ENCODE measurements at regions not wholly inside any gene's neighbourhood (a gene's known extent, or its start where the extent isn't known, plus 50 kb on each side); places are given as distances from the start of the nearest gene placed in this dataset.
A peak's percentile ranks its signal among the peaks of the same experiment; 100 is the strongest.
"Not testable (repeated sequence)": the region's sequence is repeated elsewhere in the genome, so short reads cannot be mapped to it uniquely, and the experiment has no call there.

DNA sequence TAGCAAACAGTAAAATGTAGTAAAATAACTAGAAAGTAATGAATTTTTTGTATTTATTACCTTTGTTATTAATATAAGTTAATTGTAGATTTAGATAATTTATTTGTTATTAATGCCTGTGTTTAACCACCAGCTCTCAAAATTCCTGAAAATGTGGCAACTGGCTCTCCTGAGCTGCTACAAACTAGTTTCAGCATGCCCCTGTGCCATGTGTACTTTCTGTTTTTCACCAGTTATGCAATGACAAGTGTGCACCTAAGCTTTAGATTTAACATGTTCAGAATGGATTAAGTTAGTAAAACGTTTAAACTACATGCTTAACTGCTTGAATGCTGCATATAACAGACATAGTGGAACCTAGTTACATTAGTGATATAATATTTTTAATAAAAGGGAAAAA is 88.1 kb downstream of the POSTN start:
- DNase-seq: no peak

DNA sequence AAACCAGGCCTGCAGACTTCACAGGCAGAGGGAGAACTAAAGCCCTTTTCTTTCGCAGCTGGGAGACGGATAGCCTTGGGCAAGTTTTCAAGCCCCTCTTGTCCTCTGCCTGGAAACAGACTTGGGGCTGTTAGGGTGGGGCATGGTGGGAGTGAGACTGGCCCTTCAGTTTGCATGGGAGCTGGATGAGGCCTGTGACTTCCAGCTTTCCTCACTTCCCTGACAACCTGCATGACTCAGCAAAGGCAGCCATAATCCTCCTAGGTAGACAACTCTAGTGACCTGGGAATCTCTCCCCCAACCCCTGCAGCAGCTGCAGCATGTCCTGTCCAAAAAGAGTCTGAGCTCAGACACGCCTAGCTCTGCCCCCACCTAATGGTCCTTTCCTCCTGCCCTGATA is 93.0 kb downstream of the POSTN start:
- no peak for DNase-seq

GRCh38 chr13:37504251-37504650 is 94.3 kb downstream of the POSTN start:
- DNase-seq: no peak

GRCh38 chr13:37503287-37503686 is 95.3 kb downstream of the POSTN start:
- no peak for DNase-seq

GRCh38 chr13:37502303-37502993 is 96.1 kb downstream of the POSTN start:
- not testable (repeated sequence) for DNase-seq

DNA sequence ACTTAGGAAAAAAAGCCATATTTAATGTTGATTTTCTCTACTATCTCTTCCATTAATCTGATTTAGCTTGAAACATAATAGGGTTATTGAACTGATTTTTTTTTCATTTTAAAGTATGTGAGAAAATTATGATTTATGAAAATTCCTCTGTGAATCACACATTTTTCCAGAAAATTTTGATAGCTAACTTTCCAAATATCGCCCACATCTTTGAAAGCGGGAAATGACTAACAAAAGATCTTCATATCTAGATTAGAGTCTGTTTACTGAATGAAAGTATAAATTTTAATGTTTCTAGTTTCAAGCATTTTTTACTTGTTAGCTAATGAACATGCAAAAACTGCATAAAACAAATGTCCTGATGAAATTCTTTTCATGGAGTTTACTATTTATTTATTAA is 97.4 kb downstream of the POSTN start:
- no peak for DNase-seq

DNA sequence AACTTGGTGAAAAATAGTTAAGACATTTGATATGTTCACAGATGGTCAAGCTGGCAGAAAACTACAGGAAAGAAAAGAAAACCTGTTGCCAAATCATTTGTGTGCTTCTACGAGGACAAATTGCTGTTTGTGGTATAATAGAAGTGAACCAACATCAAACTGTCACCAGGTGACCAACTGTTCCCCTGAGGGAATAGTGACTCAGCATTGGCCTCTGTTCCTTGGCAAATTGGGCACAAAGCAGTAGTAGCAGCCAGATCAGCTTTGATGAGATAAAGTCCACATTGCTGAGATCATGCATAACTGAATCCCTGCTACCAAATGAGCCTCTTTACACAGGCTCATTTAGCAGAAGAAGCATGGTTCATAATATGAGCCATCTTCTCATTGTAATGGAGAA is 103.5 kb downstream of the POSTN start:
- DNase-seq: no peak

DNA sequence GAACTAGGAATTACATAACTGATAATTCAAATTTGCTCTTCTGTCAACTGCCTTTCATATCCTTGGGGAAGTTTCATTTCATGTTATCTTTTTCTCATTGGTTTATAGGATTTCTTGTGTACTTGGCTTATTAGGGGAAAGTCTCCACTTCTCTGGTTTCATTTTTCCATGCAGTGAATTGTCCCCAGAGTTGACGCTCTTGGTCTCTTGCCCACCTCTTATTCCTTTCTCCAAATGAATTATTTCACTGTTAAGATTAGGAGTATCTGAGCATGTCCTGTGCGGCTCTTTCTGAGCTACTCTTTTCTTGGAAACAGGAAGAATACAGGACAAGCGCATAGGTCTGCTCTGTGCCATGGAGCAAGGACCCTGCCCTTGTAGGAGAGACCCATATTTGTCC is 104.8 kb downstream of the POSTN start:
- no peak for DNase-seq

GRCh38 chr13:37492741-37493514 is 105.6 kb downstream of the POSTN start:
- DNase-seq: peak; percentile 35

DNA sequence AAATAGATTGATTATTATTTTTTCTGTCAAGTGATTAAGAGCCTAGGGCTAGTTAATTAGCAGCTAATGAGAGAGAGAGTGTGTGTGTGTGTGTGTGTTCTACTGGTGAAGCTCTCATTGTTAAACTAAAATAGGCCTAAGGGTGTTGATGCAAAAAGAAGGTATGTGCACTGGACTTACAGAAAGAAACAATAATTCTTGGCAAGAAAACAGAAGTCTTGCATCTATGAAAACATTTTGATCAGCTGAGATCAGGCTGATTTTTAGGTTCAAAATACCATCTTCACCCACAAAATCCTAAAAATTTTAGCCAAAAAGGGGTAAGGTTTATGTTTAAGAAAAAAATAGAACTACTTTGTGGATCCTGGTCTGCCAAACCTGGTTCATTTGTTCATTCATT is 106.5 kb downstream of the POSTN start:
- no peak for DNase-seq

- no peak for DNase-seq
Measured at GRCh38 chr13:37491661-37492060, 106.9 kb downstream of the POSTN start.

GRCh38 chr13:37490176-37490779 is 108.3 kb downstream of the POSTN start:
- DNase-seq: no peak

GRCh38 chr13:37488726-37489125 is 109.8 kb downstream of the POSTN start:
- DNase-seq: no peak

- no peak for DNase-seq
Measured at GRCh38 chr13:37486171-37486681, 112.3 kb downstream of the POSTN start.

GRCh38 chr13:37485756-37486155 is 112.8 kb downstream of the POSTN start:
- no peak for DNase-seq

DNA sequence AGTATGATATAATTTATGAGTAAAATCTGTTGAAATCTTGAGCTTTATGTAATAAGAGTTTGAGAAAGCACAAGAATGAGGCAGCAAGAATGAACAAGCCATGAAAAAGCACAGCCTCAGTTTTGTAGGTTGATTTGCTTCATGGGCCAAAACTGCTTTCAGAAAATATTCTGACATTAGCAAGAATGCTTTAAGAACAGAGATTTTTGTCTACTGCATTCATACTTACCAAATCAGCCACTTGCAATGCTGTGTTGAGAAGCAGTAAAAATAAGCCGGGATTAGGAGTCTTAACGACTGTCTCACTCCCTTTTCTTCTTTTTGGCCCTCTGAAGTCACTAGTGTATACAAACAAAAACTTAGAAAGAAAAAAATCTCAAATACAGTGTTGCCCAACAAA is 114.5 kb downstream of the POSTN start:
- no peak for DNase-seq

DNA sequence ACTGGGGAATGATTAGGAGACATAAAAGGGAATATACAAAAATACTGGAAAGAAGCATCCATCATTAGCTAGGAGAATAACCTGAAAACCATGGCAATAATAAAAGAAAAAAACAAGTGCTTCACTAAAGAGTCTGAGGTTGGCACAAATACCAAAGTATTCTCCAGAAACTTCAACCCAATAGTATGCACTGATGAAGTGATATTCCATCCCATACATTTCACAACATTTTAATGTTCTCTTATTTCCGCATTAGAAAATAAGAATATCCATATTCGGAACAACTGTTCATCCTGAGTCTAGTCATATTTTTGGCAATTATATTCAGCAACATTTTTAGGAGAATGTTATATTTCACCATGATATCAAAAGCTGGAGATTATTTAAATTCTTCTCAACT is 116.2 kb downstream of the POSTN start:
- DNase-seq: no peak

- no peak for DNase-seq
Measured at GRCh38 chr13:37481885-37482227, 116.7 kb downstream of the POSTN start.

DNA sequence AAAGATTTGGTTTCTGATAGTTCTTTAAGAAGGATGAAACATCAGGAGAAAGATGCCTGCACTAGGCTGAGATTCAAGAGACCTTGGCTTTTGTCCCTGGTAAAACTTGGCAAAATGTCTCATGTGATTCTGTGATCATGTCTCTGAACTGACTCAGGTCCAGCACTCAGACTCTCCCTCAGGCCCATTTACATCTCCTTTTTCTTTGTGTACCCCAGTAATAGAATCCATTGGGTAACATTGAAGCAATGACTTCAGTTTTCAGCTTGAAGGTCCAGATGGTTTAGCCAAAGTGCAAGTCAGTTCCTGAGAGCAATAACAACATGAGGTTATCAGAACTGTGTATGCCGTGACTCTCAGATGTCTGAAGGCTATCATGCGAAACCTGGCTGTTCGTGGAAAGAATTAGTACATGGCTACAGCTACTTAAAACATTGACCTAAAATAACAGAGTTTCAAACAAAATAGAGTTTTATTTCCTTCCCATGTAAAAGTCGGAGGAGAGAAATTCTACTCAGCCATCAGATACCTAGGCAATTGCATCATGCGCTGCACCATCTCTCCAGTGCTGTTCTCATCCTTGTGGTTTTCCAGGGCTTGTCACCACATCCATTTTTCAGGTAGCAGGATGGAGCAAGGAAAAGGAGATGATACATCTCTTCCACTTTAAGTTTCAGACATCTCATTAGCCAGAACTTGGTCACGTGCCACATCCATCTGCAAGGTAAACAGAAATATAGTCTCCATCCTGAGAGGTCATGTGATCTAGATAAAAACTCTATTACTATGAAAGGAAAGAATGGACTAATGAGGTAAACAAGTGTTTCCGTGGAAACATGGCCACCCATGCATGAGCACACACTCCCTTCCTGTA is 117.3 kb downstream of the POSTN start:
- DNase-seq: peak; percentile 50

GRCh38 chr13:37479916-37480315 is 118.7 kb downstream of the POSTN start:
- DNase-seq: no peak

DNA sequence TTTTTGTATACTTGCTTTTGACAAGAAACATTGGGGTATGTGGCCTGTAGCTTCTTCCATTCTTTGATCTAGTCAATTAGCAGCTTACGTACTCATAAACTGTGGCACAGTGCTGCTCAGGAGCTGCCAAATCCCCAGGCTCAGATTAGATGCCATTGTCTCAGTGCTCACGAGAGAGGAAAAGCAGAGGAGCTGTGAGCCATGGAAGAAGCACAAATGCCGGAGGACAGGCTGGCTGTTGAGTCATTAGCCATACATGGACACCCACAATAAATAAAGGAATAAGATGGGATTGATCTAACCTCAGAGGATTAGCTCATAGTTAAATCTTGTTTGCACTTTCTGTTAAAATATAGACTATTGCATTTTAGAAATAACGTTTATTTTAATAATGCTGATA is 121.7 kb downstream of the POSTN start:
- no peak for DNase-seq

GRCh38 chr13:37475966-37476365 is 122.6 kb downstream of the POSTN start:
- no peak for DNase-seq

- no peak for DNase-seq
Measured at GRCh38 chr13:37475151-37475550, 123.4 kb downstream of the POSTN start.
